Activated CD4-positive, alpha-beta T cell treated with anti-CD3 and anti-CD28 coated beads, Interleukin-2, Interleukin-4, amounts not matched to agents 100 ng/mL and 50 ng/mL, durations not matched to agents 16 hours and 8 hours (primary cell): ENCODE measurements at regions not wholly inside any gene's neighbourhood (a gene's known extent, or its start where the extent isn't known, plus 50 kb on each side); places are given as distances from the start of the nearest gene placed in this dataset.
"Not testable (repeated sequence)": the region's sequence is repeated elsewhere in the genome, so short reads cannot be mapped to it uniquely, and the experiment has no call there.

Experiments used
- DNase-seq: peaks from one replicate; pipeline ENCODE4 v3.0.0-alpha.2; 2020; ENCODE audit warnings: low spot score

- DNase-seq, result not testable (repeated sequence)
Measured at GRCh38 chr4:49154308-49155103, 168.4 kb downstream of the CWH43 start.

GRCh38 chr4:49155270-49155669 lies 169.2 kb downstream of the CWH43 start:
- not testable (repeated sequence) for DNase-seq

- DNase-seq, result not testable (repeated sequence)
Measured at GRCh38 chr4:49156309-49156708, 170.2 kb downstream of the CWH43 start.

GRCh38 chr4:49157630-49158029 lies 171.6 kb downstream of the CWH43 start:
- not testable (repeated sequence) for DNase-seq

GRCh38 chr4:49161111-49161541 lies 175.1 kb downstream of the CWH43 start:
- not testable (repeated sequence) for DNase-seq

- not testable (repeated sequence) for DNase-seq
Measured at GRCh38 chr4:49164916-49165315, 178.8 kb downstream of the CWH43 start.

GRCh38 chr4:49177847-49178246 lies 191.8 kb downstream of the CWH43 start:
- DNase-seq, result not testable (repeated sequence)

- not testable (repeated sequence) for DNase-seq
Measured at GRCh38 chr4:49181088-49181487, 195.0 kb downstream of the CWH43 start.

- not testable (repeated sequence) for DNase-seq
Measured at GRCh38 chr4:49211396-49212194, 225.5 kb downstream of the CWH43 start.

GRCh38 chr4:49213250-49213649 lies 227.2 kb downstream of the CWH43 start:
- DNase-seq, result not testable (repeated sequence)

GRCh38 chr4:49213750-49214149 lies 227.7 kb downstream of the CWH43 start:
- DNase-seq, result not testable (repeated sequence)

GRCh38 chr4:49214453-49215081 lies 228.5 kb downstream of the CWH43 start:
- DNase-seq, result not testable (repeated sequence)

- DNase-seq, result not testable (repeated sequence)
Measured at GRCh38 chr4:49215082-49215479, 229.0 kb downstream of the CWH43 start.

GRCh38 chr4:49216606-49217005 lies 230.5 kb downstream of the CWH43 start:
- not testable (repeated sequence) for DNase-seq

GRCh38 chr4:49217492-49217891 lies 231.4 kb downstream of the CWH43 start:
- no peak for DNase-seq

- DNase-seq, result not testable (repeated sequence)
Measured at GRCh38 chr4:49218094-49218493, 232.0 kb downstream of the CWH43 start.

GRCh38 chr4:49218931-49219330 lies 232.9 kb downstream of the CWH43 start:
- DNase-seq, result not testable (repeated sequence)

- not testable (repeated sequence) for DNase-seq
Measured at GRCh38 chr4:49219489-49220225, 233.6 kb downstream of the CWH43 start.

- DNase-seq, result no peak
Measured at GRCh38 chr4:49221209-49221608, 235.1 kb downstream of the CWH43 start.

GRCh38 chr4:49222810-49223209 lies 236.7 kb downstream of the CWH43 start:
- not testable (repeated sequence) for DNase-seq

- not testable (repeated sequence) for DNase-seq
Measured at GRCh38 chr4:49226216-49226866, 240.3 kb downstream of the CWH43 start.
